GM20000 (cell line): ENCODE measurements at regions not wholly inside any gene's neighbourhood (a gene's known extent, or its start where the extent isn't known, plus 50 kb on each side); places are given as distances from the start of the nearest gene placed in this dataset.
"Not testable (repeated sequence)": the region's sequence is repeated elsewhere in the genome, so short reads cannot be mapped to it uniquely, and the experiment has no call there.

ENCODE experiments used
- DNase-seq: peaks from one replicate; pipeline ENCODE4 v3.0.0; 2012; ENCODE audit warnings: low spot score
- CTCF ChIP-seq: IDR thresholded peaks from 2 replicates; pipeline ENCODE4 v1.5.1; 2012; ENCODE audit warnings: mild to moderate bottlenecking, control low read depth; ENCODE audit errors: extremely low read depth, missing control alignments

DNA sequence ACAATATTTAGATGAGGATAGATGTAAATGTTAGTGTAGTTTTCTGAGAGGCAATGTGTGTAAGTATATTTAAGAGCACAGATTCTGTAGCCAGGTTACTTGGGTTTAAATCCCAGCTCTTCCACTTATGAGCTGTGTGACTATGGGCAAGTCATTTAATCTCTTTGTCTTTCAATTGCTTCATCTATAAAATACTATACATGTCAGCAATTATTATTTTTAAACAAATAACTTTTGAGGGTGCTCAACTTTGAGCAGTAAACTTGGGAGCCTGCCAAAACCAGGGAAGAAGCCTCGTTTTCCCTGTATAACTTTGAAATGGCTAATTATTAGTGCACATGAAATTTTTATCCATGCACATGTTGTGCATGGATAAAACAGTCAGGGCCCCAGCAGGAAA is 222.8 kb downstream of the FOXD2 start:
- no peak for TF ChIP-seq CTCF
- no peak for DNase-seq

GRCh38 chr1:47661040-47661439 is 223.2 kb downstream of the FOXD2 start:
- no peak for DNase-seq
- no peak for TF ChIP-seq CTCF

- no peak for TF ChIP-seq CTCF
- no peak for DNase-seq
Measured at GRCh38 chr1:47662068-47662467, 224.2 kb downstream of the FOXD2 start.

DNA sequence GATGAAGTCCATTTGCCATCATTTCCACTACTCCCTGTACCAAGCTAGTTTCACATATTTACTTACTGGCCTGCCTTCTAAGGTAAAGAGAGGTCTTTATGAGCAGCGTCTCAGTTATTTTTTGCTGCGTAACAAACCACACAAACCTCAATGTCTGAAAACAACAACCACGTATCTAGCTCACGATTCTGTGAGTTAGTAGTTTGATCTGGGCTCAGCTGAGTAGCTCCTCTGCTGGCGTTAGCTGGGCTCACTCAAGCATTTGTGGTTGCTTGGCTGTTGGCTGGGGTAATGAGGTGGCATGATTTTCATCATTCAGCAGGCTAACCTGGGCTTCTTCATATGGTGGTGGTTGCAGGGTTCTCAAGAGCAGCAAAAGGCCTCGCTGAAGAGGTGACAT is 225.4 kb downstream of the FOXD2 start:
- no peak for DNase-seq
- TF ChIP-seq CTCF: no peak

GRCh38 chr1:47664356-47664755 is 226.5 kb downstream of the FOXD2 start:
- DNase-seq: no peak
- TF ChIP-seq CTCF: no peak

DNA sequence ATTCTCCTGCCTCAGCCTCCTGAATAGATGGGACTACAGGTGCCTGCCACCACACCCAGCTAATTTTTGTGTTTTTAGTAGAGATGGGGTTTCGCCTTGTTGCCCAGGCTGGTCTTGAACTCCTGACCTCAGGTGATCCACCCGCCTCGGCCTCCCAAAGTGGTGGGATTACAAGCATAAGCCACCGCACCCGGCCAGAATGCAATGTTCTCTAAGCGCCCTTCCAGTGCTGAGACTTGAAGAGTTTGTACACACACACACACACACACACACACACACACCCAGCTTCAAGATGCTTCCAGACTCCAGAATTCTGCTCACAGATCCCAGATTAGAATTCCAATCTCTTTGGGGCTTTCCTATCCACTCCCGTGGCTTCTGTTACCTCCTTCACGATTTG is 227.1 kb downstream of the FOXD2 start:
- DNase-seq: not testable (repeated sequence)

- no peak for TF ChIP-seq CTCF
Measured at GRCh38 chr1:47669081-47669585, 231.3 kb downstream of the FOXD2 start.

GRCh38 chr1:47672622-47673021 is 234.8 kb downstream of the FOXD2 start:
- TF ChIP-seq CTCF: no peak
- no peak for DNase-seq

More at GRCh38 chr1:47669081-47669585, 231.3 kb downstream of the FOXD2 start:
- no peak for DNase-seq
